Right kidney (tissue), 1 donor: ENCODE measurements at regions not wholly inside any gene's neighbourhood (a gene's known extent, or its start where the extent isn't known, plus 50 kb on each side); places are given as distances from the start of the nearest gene placed in this dataset.
A peak's percentile ranks its signal among the peaks of the same experiment; 100 is the strongest.
"Not testable (repeated sequence)": the region's sequence is repeated elsewhere in the genome, so short reads cannot be mapped to it uniquely, and the experiment has no call there.

ENCODE experiments used
- DNase-seq: peaks from one replicate; pipeline ENCODE4 v3.0.0-alpha.2; 2016

GRCh38 chr3:124043023-124043422 lies 51.1 kb upstream of the ROPN1 start:
- no peak for DNase-seq

- DNase-seq, result no peak
Measured at GRCh38 chr3:124044956-124045355, 53.0 kb upstream of the ROPN1 start.

DNA sequence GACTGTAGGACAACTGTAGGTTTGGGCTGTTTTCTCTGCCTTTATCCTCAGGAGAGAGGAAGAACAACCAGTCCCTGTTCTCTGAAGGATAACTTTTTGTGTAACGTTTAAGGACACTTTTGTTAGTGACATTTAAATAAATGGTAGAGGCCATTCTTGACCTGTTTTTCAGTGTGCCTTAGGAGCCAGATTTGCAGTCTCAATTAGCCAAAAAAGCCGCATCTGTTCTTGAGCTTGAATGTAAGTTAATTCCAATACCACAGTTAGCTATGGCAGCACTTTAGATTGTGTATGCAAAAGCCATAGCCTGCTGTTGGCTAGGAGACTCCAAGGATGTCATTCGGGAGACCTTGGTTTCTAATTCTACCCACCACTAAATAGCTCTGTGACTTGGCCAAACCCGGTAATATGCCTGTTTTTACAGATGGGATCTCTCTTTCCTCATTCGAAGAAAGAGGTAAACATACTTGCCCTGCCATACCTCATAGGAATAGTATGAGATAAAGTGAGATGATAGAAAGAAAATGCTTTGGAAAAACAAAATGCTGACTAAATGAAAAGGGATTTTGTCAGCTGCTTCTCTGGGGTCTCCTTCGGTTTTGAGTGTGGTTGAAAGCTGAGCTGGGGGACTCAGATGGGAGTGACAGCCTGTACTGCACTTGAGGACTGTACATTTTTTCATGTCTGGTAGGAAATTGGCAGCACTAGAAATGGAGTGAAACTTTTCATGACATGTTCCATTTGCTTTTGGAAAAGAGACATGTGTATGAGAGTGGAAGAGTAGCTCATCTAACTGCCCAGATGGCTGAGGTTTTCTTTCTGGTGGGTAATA lies 57.3 kb upstream of the ROPN1 start:
- DNase-seq, result no peak

- DNase-seq, result no peak
Measured at GRCh38 chr3:124051636-124052035, 59.7 kb upstream of the ROPN1 start.

DNA sequence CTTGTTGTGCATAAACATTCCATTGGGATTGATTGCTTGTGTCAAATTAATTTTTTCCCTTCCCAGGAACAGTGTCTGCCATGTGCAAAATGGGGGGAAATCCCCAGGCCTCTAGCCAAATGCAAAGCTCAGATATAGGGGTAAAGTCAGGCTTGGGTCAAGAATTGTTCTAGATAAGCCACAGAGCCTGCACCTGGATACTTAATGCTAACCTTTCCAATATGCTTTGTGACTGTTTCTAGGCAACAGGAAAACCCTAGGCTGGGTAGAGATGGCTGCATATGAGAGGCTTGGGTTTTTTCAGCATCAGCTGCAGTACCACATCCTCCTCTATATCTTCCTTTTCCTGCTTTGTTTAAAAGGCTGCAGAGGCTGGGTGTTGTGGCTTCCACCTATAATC lies 61.9 kb upstream of the ROPN1 start:
- no peak for DNase-seq

- DNase-seq, result no peak
Measured at GRCh38 chr3:124056846-124057245, 64.9 kb upstream of the ROPN1 start.

GRCh38 chr3:124057420-124057819 lies 65.5 kb upstream of the ROPN1 start:
- DNase-seq, result no peak

GRCh38 chr3:124059580-124059979 lies 67.7 kb upstream of the ROPN1 start:
- DNase-seq, result no peak

DNA sequence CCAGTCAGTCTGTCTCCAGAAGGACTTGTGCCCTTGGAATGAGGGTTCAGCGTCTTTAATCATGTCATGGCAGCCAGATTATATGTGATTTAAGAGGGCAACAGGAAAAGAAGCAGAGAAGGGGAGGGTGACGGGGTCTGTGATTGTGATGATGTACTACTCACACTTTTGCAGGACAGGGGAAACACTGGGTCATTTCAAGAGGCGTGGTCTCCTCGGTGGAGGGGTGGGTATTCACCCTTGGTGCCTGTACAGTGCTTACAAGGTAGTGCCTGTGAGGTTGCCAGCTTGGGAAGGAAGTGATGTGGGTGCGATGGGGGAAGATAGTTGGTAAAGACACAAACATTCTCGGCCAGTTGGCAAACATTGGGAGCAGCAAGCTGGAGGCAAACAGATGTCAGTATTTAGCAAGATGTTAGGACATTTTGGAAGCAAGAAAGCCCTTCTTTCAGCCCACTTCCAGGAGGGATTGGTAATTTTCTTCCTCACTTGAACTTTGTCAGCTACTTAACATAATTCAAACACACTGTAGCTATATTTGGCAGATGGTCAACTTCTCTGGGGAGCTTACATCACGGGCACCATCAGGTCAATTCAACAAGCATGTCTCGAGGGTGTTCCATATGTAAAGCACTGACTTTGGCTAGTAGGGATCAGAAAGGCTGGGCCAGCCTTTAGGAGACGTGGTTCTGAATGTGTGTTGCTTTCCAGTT lies 71.4 kb upstream of the ROPN1 start:
- no peak for DNase-seq

DNA sequence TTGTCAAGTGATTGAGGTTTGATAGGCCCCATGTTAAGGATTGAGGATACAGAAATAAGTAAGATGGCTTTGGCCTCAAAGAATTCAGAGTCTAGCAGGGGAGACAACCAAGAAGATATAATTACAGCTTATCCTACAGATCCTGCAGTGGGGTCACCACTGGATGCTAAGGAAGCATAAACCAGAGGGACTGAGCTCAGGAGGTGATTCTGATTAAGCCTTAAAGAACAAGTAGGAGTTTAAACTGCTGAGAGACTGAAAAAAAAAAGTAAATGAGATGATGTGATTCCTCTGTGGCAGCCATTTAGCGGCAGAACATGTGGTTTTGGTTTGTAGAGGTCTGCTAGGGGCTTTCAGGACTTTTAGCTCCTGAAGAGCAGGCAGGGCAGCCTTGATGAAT lies 72.1 kb upstream of the ROPN1 start:
- DNase-seq, result no peak

GRCh38 chr3:124066543-124066942 lies 74.6 kb upstream of the ROPN1 start:
- not testable (repeated sequence) for DNase-seq

DNA sequence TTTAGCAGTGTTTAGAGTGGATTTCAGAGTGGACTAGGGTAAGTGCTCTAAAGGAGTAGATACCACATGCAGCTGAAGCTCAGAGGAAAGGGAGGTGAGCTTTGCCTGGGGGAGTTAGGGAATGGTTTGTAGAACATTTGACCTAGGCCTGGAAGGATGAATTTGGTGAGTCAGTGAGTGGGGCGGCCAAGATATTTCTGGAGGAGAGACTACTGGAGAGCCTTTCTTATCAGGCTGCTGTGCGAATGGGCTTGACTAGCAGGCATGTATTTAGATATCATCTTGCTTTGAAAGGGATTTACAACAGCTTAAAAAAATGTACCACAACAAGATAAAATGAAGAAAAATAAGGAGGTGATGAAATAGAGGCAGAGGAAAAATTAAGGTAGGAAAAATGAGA lies 77.8 kb upstream of the ROPN1 start:
- DNase-seq, result not testable (repeated sequence)

DNA sequence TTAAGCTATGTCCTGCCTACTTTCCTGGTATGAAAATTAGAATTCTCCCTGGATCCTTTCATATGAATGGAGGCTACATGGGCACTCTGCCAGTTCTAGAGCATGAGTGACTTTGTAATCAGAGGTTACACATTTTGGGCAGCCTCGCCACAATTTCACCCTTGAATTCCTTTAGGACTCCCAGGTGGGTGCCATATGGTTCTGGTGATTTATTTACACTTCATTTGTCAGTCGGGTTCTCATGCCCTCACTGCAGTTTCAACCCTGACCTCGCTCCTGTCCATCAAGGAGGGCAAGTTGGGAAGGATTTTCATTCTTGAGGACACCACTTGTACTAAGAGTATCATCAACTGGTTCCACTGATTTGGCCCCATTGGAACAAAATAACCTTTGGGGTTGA lies 83.2 kb upstream of the ROPN1 start:
- not testable (repeated sequence) for DNase-seq

GRCh38 chr3:124075753-124076152 lies 83.8 kb upstream of the ROPN1 start:
- DNase-seq, result no peak

DNA sequence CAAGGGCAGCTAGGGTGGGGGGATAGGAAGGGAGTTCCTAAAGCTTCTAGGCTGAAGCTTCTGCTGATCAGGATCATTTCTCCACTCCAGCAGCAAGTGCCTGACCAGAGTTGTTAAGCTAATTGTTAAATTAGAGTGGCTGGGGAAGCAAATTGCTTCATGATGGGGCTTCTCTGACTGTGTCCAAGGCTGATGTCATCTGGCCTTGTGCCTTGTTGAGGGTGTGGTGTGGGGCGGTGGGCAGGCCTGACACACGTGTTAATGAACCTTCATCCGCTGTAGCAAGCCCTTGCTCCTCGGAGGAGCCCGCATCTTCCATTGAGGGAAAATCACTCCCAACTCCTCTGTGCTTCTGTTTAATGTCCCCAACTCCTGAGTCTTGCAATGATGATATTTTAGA lies 84.3 kb upstream of the ROPN1 start:
- no peak for DNase-seq

GRCh38 chr3:124078953-124079911 lies 87.3 kb upstream of the ROPN1 start:
- peak; percentile 31 for DNase-seq

DNA sequence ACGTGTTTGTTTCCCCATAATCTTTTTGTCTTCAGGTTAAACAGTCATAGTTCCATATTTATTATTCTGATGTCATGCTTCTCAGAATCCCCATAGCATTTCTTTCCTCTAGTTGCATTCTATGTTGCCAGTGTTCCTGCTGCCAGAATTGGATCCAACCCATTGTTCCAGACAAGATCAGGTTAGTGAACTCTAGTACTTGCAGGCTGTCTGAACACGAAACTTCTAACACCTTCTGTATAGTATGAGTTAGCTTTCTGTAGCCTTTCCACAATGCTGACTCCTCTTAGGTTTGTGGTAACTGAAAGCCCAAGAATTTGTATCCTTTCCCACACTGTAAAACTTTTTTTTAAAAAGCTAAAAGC lies 88.0 kb upstream of the ROPN1 start:
- no peak for DNase-seq

- DNase-seq, result no peak
Measured at GRCh38 chr3:124082343-124082742, 90.4 kb upstream of the ROPN1 start.

GRCh38 chr3:124084022-124084881 lies 92.3 kb upstream of the ROPN1 start:
- DNase-seq, result no peak

DNA sequence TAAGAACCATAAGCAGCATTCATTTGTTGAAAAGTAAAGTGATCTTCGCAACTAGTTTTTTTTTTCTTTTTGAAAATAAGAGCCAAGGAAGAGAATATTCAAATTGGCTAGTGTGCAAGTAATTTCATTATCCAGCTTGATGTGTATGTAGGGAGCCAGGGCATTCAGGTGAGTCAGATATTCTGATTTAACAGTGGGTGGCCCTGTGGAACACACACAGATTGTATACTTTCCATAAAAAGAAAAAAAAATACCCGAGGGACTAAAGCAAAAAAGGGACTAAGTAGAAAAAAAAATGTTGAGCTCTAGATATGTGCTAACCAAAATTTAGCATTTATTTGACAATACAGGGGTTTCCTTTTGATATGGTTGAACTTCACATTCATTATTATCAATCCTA lies 96.9 kb upstream of the ROPN1 start:
- DNase-seq, result no peak

GRCh38 chr3:124089214-124089613 lies 97.3 kb upstream of the ROPN1 start:
- no peak for DNase-seq

- no peak for DNase-seq
Measured at GRCh38 chr3:124091716-124092115, 99.8 kb upstream of the ROPN1 start.
